ENCODE measurements at regions not wholly inside any gene's neighbourhood (a gene's known extent, or its start where the extent isn't known, plus 50 kb on each side); places are given as distances from the start of the nearest gene placed in this dataset.

GRCh38 chr7:8382004-8382730 lies 51.2 kb upstream of the NXPH1 start:
- Mint-ChIP-seq H3K27me3 (ENCODE audit: unreplicated experiment) (no peaks in the 10 kb centered on the region), H3K4me3 (ENCODE audit: unreplicated experiment) (no peak overlapping the region), H3K9me3 (ENCODE audit: unreplicated experiment) (no peaks in the 10 kb centered on the region), H3K36me3 (ENCODE audit: unreplicated experiment) (no peaks in the 10 kb centered on the region), H3K27ac (ENCODE audit: unreplicated experiment) (no peak overlapping the region), H3K4me1 (ENCODE audit: unreplicated experiment) (no peaks in the 10 kb centered on the region)
- TF ChIP-seq CTCF (IDR thresholded peaks at IDR 0.05) = no peak
- no peak for DNase-seq (ENCODE audit: extremely low spot score, unreplicated experiment)

Data from osteocyte (in vitro differentiated cells).